Stimulated activated naive CD8-positive, alpha-beta T cell treated with anti-CD3 and anti-CD28 coated beads, Interleukin-15, Interleukin-2, amounts not matched to agents 100 U/mL and 50 U/mL, for 24 hours (primary cell): ENCODE measurements at regions not wholly inside any gene's neighbourhood (a gene's known extent, or its start where the extent isn't known, plus 50 kb on each side); places are given as distances from the start of the nearest gene placed in this dataset.

ENCODE experiments used
- ATAC-seq: fragments of 150-1000 bp; cut with Tn5 transposase; one replicate; pipeline ENCODE4 v1.10.0; 2021
- DNase-seq: peaks from one replicate; pipeline ENCODE4 v3.0.0; 2021

DNA sequence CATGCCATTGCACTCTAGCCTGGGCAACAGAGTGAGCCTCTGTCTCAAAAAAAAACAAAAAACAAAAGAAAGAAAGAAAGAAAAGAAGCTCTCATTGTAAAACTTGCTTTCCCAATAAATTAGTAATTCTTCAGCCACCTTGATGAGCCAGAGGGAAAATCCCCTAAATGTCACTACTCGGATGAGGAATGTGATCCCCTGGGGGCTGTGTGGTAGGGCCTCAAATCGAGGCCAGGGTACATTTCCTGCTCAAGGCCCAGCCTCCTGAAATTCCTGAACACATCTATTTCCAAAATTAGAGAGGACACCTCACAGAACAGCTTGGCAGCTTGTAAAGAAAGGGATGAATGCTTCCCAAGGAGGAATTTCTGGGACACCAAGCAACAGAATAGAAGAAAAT, 147.1 kb upstream of the SESN3 start:
- ATAC-seq = no peak
- DNase-seq = no peak

DNA sequence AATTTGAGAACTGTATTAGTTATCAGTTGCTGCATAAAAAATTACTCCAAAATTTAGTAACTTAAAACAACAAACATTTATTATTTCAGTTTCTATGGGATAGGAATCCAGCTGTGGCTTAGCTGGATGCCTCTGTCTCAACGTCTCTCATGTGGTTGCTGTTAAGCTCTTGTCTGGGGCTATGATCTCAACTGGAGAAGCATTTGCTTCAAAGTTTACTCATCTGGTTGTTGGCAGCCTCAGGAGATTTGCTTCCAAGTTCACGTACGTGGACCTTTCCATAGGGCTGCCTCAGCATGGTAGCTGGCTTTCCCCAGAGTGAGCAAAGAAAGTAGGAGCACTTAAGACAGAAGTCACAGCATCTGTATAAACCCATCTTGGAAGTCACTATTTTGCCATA, 144.9 kb upstream of the SESN3 start:
- ATAC-seq (no peak), DNase-seq (no peak)

DNA sequence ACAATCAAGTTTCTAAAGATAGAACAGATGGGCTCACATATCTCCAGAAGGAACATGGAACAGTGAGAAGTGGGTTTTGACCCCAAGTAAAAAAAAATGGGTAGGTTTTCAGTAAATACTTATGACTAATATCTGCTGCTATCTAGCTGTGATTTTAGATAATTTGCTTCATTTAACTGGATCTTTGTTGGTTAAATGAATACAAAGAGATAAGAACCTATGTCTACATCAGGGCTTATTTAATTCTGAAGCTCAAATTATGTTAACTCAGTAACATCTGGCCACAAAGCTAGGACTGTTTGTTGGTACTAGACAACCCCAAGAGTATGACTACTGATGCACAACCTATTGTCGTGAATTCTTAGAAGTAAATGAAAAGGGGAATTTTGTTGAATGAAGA, 144.4 kb upstream of the SESN3 start:
- no peak for ATAC-seq
- DNase-seq = no peak

- DNase-seq = no peak
- no peak for ATAC-seq
Observed at GRCh38 chr11:95374105-95374504, 143.1 kb upstream of the SESN3 start.

DNA sequence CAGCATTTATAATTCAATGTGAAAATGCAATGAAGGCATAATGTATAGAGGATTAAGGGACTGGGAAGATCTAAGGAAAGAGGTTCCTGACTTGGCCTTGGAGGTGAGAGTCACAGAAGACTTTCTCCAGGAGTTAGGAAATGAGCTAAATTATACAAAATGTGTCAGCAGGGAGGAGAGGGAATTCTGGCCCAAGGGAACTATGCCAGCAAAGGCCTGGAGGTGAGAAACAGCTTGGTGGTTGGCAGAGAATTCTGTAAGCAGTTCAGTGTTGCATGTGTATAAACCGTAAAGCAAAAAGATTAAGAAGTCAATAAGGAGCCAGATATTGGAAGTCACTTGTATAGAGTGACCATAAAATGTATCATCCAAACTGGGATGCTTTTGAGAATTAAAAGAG, 142.2 kb upstream of the SESN3 start:
- DNase-seq (no peak), ATAC-seq (no peak)

GRCh38 chr11:95372097-95372656, 141.2 kb upstream of the SESN3 start:
- DNase-seq (no peak), ATAC-seq (no peak)

DNA sequence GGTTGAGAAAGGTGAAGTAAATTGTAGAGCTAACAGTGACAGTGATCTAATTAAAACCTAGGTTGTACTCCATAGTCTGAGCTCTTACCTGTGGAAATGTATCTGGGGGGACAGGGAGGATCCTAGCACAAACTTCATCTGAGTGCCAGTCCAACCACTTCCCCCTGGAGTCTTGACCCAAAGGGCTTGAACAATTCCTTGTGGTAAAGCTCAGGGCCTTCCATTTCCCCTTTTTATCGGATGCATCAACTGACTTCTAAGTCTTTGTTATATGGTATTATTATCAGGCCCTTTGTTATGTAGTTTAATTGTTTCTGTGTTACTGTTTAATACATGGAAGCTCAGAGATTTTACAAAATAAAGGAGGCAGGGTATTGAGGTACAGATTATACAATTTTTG, 140.2 kb upstream of the SESN3 start:
- ATAC-seq = no peak
- no peak for DNase-seq

DNA sequence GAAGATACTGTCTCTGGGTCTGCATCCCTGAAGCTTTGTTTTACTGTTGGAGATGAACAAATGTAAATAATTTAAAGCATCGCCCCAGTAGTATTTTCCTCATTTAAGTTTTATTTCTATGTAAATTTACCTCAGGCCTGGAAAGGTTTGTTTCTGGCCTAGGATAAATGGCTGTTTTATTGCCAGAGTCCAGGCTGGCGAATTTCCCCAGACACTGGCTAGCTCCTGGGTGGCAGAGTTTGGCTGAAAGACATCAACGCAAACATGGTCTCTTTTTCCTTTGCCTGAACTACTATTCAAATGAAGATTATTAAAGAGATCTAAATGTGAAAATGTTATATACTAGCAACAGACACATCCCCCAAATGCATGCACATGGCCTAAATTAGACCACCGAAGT, 136.7 kb upstream of the SESN3 start:
- no peak for ATAC-seq
- no peak for DNase-seq

DNA sequence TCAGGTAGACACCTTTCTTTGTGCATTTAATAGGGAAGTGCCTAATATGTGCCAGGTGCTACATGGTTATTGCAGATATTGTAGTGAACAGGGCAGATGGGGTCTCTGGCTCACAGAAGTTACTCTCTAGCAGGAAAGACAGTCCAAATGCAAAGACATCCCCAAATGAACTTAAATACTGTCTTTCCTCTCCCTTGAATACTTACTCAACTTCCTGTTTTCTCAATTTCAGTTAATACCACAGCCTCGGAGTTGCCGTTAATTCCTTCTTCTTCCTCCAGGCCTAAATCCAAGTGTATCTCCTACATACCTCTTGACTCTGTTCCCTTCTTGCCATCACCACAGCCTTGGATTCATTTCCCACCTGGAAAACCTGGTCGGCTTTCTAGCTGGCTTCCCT, 134.3 kb upstream of the SESN3 start:
- no peak for ATAC-seq
- no peak for DNase-seq

- DNase-seq (no peak), ATAC-seq (no peak)
Observed at GRCh38 chr11:95364324-95365295, 133.6 kb upstream of the SESN3 start.

GRCh38 chr11:95363708-95364107, 132.7 kb upstream of the SESN3 start:
- DNase-seq (no peak), ATAC-seq (no peak)

DNA sequence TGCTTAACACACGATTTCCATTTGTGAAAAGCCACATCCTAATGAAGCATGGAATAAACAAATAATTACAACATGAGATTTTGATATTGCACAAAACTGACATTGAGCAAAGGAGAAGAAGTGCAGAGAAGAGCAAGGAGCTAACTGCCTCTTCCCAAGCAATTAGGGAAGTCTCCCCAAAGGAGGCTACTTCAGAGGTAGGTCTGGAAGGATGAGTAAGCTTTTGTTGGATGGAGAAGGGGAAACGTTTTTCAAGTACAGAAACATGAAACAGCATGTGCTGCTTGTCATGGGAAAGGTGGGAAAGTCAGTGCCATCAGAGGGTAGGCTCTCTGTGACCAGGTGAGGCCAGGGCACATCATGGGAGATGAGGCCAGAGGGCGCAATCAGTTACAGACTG, 132.2 kb upstream of the SESN3 start:
- DNase-seq = no peak
- ATAC-seq = no peak

- ATAC-seq (no peak), DNase-seq (no peak)
Observed at GRCh38 chr11:95361180-95361579, 130.2 kb upstream of the SESN3 start.

- DNase-seq (no peak), ATAC-seq (no peak)
Observed at GRCh38 chr11:95360377-95361075, 129.5 kb upstream of the SESN3 start.

DNA sequence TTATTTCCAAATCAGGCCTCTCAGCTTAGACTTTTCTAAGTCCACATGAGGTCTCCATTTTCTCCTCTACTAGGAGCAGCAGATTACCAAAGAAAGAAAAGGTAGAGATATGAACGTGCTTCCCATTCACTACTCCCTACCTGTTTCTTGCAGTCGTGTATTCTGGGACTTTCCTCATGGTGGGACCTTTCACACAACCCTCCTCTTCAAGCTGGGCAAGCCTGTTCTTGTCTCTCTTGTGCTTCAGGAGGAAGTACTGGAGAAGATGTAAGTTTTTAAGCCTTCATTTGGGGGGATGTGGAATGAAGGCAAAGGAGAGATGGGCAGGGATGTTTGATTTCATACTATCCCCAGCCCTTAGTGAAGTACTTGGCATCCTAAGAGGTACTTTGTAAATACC, 128.8 kb upstream of the SESN3 start:
- ATAC-seq = no peak
- DNase-seq = no peak

GRCh38 chr11:95359341-95359663, 128.3 kb upstream of the SESN3 start:
- DNase-seq (no peak), ATAC-seq (no peak)

GRCh38 chr11:95358511-95359340, 127.7 kb upstream of the SESN3 start:
- ATAC-seq = no peak
- no peak for DNase-seq

GRCh38 chr11:95354304-95354703, 123.3 kb upstream of the SESN3 start:
- DNase-seq = no peak
- no peak for ATAC-seq

GRCh38 chr11:95353706-95354105, 122.7 kb upstream of the SESN3 start:
- DNase-seq = no peak
- no peak for ATAC-seq

DNA sequence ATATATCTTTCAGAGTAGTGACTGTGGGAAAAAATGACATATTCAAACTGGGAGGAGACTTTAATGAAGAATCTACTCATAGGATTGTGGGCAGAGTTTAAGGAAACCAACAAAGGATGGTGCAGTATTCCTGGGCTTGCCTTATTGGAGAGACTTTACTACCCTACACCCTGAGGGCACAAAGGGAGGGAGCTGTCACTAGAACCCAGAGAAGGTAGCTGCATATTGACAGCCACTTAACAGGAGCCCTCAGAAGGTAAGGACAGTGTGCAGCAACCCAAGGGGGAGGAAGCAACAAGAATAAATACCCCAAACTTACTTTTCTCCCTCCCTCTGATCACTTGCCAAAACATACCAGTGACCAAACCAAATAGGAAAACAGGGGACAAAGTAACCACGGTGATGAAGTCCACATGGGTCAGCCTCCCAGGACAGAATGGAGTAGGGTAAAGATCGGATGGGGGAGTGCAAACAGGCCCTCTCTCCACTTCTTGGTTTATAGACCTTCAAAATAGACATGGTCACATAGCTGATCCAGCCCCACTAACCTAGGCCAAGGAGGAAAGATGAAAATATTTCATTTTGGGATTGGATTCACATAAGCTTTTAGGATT, 121.8 kb upstream of the SESN3 start:
- DNase-seq (no peak), ATAC-seq (no peak)

DNA sequence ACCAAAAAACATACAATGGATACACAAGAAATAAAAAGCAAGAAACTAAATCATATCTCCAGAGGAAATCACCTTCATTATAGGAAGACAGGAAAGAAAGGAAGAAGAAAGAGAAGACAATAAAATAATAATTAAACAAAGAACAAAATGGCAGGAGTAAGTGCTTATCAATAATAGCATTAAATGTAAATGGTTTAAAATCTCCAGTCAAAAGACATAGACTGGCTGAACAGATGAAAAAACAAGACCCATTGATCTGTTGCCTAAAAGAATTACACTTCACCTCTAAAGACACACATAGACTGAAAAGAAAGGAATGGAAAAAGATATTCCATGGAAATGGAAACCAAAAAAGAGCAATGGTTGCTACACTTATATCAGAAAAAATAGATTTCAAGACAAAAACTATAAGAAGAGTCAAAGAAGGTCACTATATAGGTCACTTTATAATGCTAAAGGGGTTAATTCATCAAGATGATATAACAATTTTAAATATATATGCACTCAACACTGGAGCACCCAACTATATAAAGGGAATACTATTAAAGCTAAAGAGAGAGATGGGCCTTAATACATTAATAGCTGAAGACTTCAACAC, 118.4 kb upstream of the SESN3 start:
- no peak for DNase-seq
- ATAC-seq = no peak

DNA sequence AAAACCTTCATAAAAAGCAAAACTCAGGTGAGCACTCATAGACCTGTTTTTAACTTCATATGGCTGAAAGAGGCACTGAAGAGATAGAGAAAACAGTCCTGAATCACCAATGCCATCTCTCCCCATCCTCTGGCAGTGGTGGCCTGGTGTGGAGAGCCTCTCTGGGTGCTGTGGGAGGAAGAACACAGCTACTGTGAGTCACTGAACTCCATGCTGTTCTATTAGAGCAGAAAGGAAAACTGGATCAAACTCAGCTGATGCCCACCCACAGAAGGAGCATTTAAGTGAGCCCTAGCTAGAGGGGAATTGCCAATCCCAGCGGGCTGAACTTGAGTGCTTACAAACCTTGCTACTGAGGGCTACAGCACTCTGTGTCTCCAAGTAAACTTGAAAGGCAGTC, 115.3 kb upstream of the SESN3 start:
- DNase-seq (no peak), ATAC-seq (peak; percentile 38)
